Mesendoderm (in vitro differentiated cells): ENCODE measurements at regions not wholly inside any gene's neighbourhood (a gene's known extent, or its start where the extent isn't known, plus 50 kb on each side); places are given as distances from the start of the nearest gene placed in this dataset.

Source experiments
- DNase-seq: peaks from one replicate; pipeline ENCODE4 v3.0.0; 2013
- H2AK5ac ChIP-seq: 2 replicates; pipeline ENCODE4 v1.6.1; 2013; ENCODE audit warnings: low read length, inconsistent platforms
- H2BK120ac ChIP-seq: 2 replicates; pipeline ENCODE4 v1.6.1; 2013; ENCODE audit warnings: low read depth, mild to moderate bottlenecking, low read length, moderate library complexity, mixed read lengths
- H2BK15ac ChIP-seq: replicated peaks from 2 replicates; pipeline ENCODE4 v1.6.1; 2013; ENCODE audit warnings: low read depth, mild to moderate bottlenecking, moderate library complexity
- H2BK5ac ChIP-seq: 2 replicates; pipeline ENCODE4 v1.6.1; 2013; ENCODE audit warnings: low read length, inconsistent platforms
- H3K18ac ChIP-seq: 2 replicates; pipeline ENCODE4 v1.6.1; 2013; ENCODE audit warnings: mild to moderate bottlenecking, low read length, mixed read lengths
- H3K23ac ChIP-seq: one replicate; pipeline ENCODE4 v1.6.1; 2013; ENCODE audit warnings: low read length
- H3K27ac ChIP-seq: 2 replicates; pipeline ENCODE4 v1.5.1; 2013; ENCODE audit warnings: low read depth, mild to moderate bottlenecking, inconsistent platforms, low read length, moderate library complexity
- H3K27me3 ChIP-seq: 2 replicates; pipeline ENCODE4 v1.6.1; 2013; ENCODE audit warnings: low read length, control low read depth, mild to moderate bottlenecking, inconsistent platforms; ENCODE audit not compliant: insufficient read depth, poor library complexity
- H3K36me3 ChIP-seq: 2 replicates; pipeline ENCODE4 v1.6.1; 2013; ENCODE audit warnings: low read length, inconsistent platforms; ENCODE audit not compliant: control insufficient read depth, insufficient read depth
- H3K4ac ChIP-seq: one replicate; pipeline ENCODE4 v1.6.1; 2013; ENCODE audit warnings: low read depth, mild to moderate bottlenecking, low read length, moderate library complexity
- H3K4me1 ChIP-seq: 2 replicates; pipeline ENCODE4 v1.6.1; 2013; ENCODE audit warnings: low read depth, low read length, inconsistent platforms; ENCODE audit not compliant: control insufficient read depth
- H3K4me2 ChIP-seq: 2 replicates; pipeline ENCODE4 v1.6.1; 2013; ENCODE audit warnings: low read length
- H3K4me3 ChIP-seq: 2 replicates; pipeline ENCODE4 v1.5.1; 2013; ENCODE audit warnings: mild to moderate bottlenecking, low read length
- H3K56ac ChIP-seq: one replicate; pipeline ENCODE4 v1.6.1; 2013; ENCODE audit warnings: low read length
- H3K79me1 ChIP-seq: 2 replicates; pipeline ENCODE4 v1.6.1; 2013; ENCODE audit warnings: low read length, inconsistent platforms
- H3K79me2 ChIP-seq: 2 replicates; pipeline ENCODE4 v1.6.1; 2013; ENCODE audit warnings: mild to moderate bottlenecking, low read length; ENCODE audit not compliant: control insufficient read depth, insufficient read depth
- H3K9ac ChIP-seq: 2 replicates; pipeline ENCODE4 v1.6.1; 2013; ENCODE audit warnings: low read length, inconsistent platforms
- H4K5ac ChIP-seq: one replicate; pipeline ENCODE4 v1.6.1; 2013; ENCODE audit warnings: low read length
- H4K8ac ChIP-seq: one replicate; pipeline ENCODE4 v1.6.1; 2013; ENCODE audit warnings: low read depth, mild to moderate bottlenecking, control low read depth, low read length, moderate library complexity
- WGBS: extraction: QIAGEN DNeasy Blood & Tissue Kit; methylation state at CpG from one replicate; pipeline ENCODE4 v1.1.7; 2013; ENCODE audit warnings: low lambda C conversion rate, missing lambda C conversion rate; ENCODE audit not compliant: insufficient coverage; ENCODE audit errors: extremely low coverage; 5-methylcytosine and 5-hydroxymethylcytosine counted together

DNA sequence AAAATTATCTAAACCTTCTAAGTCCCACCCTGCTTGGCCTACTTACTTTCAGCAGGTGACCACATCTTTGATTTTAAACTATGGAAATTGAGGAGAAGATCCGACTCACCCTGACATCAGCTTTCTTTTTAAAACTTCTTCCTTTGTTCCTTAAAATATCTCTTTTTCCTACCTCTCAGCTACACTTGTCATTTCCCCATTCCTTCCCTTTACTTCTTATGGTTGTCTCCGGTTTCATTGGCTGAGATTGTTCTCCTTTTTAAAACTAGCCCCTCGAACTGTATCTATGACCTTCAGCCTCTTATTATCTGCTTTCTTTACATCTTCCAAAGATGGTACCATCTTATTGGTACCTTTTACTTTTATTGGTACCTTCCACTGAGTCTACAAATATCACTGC lies 87.8 kb upstream of the NRIP1 start:
- Histone ChIP-seq H2BK120ac (no peak overlapping the region), H3K23ac (no peak overlapping the region), H3K18ac (no peak overlapping the region), H3K56ac (no peak overlapping the region), H3K27me3 (no peaks in the 10 kb centered on the region), H4K5ac (no peak overlapping the region), H2BK15ac (no peak overlapping the region), H3K9ac (no peak overlapping the region), H3K36me3 (no peaks in the 10 kb centered on the region), H2AK5ac (no peak overlapping the region), H3K4me3 (no peak overlapping the region), H3K4ac (no peak overlapping the region), H3K4me1 (no peaks in the 10 kb centered on the region), H3K27ac (no peak overlapping the region), H3K79me1 (no peaks in the 10 kb centered on the region), H3K79me2 (no peaks in the 10 kb centered on the region), H4K8ac (no peak overlapping the region), H3K4me2 (no peak overlapping the region), H2BK5ac (no peak overlapping the region)
- no CpG with 5 or more reads among the region's 3 CpGs for WGBS
- DNase-seq, result no peak

DNA sequence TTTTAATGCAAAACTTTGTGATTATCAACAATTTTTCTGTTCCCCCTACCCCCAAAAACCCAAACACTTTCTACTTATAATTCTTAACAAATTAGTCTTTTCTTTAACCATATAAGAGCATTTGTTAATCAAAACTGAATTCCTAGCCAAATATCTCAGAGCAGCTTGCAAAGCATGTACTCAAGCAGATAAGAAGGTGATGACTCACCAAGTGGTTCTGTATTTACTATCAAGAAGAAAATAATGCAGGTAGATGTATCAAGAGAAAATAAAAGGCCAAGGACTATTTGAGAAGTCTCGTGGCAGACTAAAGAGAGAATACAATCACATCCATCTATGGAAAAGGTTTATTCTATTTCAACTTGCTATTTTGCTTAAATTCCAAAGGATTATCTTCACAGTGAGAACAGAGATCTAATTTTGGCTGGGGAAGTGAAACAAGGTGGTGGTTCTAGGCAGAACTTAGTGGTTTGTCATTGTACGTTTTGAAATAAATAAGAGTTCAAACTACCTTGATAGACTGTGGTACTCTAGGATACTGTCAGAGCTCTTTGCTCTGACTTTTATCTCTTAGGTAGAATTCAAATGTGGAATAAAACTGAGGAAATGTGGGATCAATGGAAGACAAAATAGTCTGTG lies 94.7 kb upstream of the NRIP1 start:
- Histone ChIP-seq H3K9ac (no peak overlapping the region), H2BK120ac (no peak overlapping the region), H3K4ac (no peak overlapping the region), H3K4me2 (no peak overlapping the region), H3K4me3 (no peak overlapping the region), H3K18ac (no peak overlapping the region), H3K27ac (no peak overlapping the region), H2AK5ac (no peak overlapping the region), H3K79me2 (no peaks in the 10 kb centered on the region), H4K8ac (no peak overlapping the region), H3K36me3 (no peaks in the 10 kb centered on the region), H3K27me3 (no peaks in the 10 kb centered on the region), H3K23ac (no peak overlapping the region), H3K79me1 (no peaks in the 10 kb centered on the region), H2BK5ac (no peak overlapping the region), H3K56ac (no peak overlapping the region), H4K5ac (no peak overlapping the region), H3K4me1 (no peaks in the 10 kb centered on the region), H2BK15ac (no peak overlapping the region)
- peak; percentile 30 for DNase-seq
- WGBS, result no CpG with 5 or more reads among the region's 2 CpGs

DNA sequence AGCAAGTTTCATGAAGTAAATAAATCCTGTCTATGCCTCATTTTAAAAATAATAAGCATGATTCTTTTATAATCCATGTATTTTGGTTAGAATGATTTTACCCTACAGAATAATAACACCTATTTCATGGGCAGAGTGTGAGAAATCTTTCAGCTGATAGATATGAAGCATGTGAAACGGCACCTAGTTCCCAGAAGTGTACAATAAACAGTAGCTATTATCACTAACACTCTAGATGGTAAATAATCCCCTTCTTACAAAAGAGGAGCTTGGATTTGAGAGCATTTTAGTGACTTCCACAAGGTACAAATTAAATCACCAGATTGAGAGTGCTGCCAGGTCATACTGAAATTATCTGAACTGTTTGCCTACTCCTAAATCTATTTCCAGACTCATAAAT lies 95.3 kb upstream of the NRIP1 start:
- no CpG with 5 or more reads among the region's 1 CpG for WGBS
- Histone ChIP-seq H3K9ac (no peak overlapping the region), H2BK5ac (no peak overlapping the region), H3K4me1 (no peaks in the 10 kb centered on the region), H3K4ac (no peak overlapping the region), H3K23ac (no peak overlapping the region), H3K27me3 (no peaks in the 10 kb centered on the region), H2BK120ac (no peak overlapping the region), H2AK5ac (no peak overlapping the region), H3K56ac (no peak overlapping the region), H3K4me2 (no peak overlapping the region), H3K4me3 (no peak overlapping the region), H2BK15ac (no peak overlapping the region), H3K79me2 (no peaks in the 10 kb centered on the region), H3K79me1 (no peaks in the 10 kb centered on the region), H4K5ac (no peak overlapping the region), H3K27ac (no peak overlapping the region), H3K18ac (no peak overlapping the region), H3K36me3 (no peaks in the 10 kb centered on the region), H4K8ac (no peak overlapping the region)
- no peak for DNase-seq

DNA sequence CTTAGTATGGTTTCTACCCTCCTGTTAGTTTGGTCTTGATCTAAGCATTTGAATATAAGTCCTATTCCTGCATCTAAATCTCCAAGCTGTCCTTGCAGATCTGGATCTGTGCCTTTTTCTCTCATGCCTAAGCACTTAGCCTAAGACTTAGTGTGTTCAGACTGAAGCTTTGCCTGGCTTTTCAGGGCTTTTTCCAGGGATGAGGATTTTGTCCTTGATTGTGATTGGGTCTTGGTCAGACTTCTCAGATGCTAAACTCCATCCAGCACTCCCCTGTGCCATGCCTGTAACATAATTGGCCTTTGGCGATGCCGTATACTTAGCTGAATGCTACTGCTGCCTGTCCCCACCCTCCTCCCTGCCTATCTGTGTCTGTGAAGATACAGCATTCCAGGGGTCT lies 98.1 kb upstream of the NRIP1 start:
- WGBS, result no CpG with 5 or more reads among the region's 2 CpGs
- no peak overlapping the region for H3K9ac ChIP-seq

GRCh38 chr21:15164273-15164672 lies 99.5 kb upstream of the NRIP1 start:
- no peaks in the 10 kb centered on the region for H3K36me3 ChIP-seq
- H2BK5ac ChIP-seq, result no peak overlapping the region
- no peak overlapping the region for H3K4me2 ChIP-seq
- no peak overlapping the region for H3K27ac ChIP-seq
- no peak overlapping the region for H4K8ac ChIP-seq
- no peak overlapping the region for H3K18ac ChIP-seq
- H3K4ac ChIP-seq, result no peak overlapping the region
- no peak overlapping the region for H3K23ac ChIP-seq
- H3K79me1 ChIP-seq, result no peaks in the 10 kb centered on the region
- no peak overlapping the region for H3K56ac ChIP-seq
- H3K79me2 ChIP-seq, result no peaks in the 10 kb centered on the region
- no peaks in the 10 kb centered on the region for H3K27me3 ChIP-seq
- H3K9ac ChIP-seq, result no peak overlapping the region
- no peaks in the 10 kb centered on the region for H3K4me1 ChIP-seq
- DNase-seq, result no peak
- no peak overlapping the region for H2AK5ac ChIP-seq
- no peak overlapping the region for H3K4me3 ChIP-seq
- no peak overlapping the region for H2BK15ac ChIP-seq
- no peak overlapping the region for H4K5ac ChIP-seq
- no peak overlapping the region for H2BK120ac ChIP-seq
- no CpG with 5 or more reads among the region's 9 CpGs for WGBS

More for the DNA sequence above, 98.1 kb upstream of the NRIP1 start:
- no peaks in the 10 kb centered on the region for H3K4me1 ChIP-seq
- no peak overlapping the region for H3K4me3 ChIP-seq
- H3K27ac ChIP-seq, result no peak overlapping the region
- H3K4me2 ChIP-seq, result no peak overlapping the region
- no peak overlapping the region for H3K23ac ChIP-seq
- no peak overlapping the region for H4K5ac ChIP-seq
- H3K18ac ChIP-seq, result no peak overlapping the region
- no peak overlapping the region for H3K56ac ChIP-seq
- no peaks in the 10 kb centered on the region for H3K79me2 ChIP-seq
- H3K79me1 ChIP-seq, result no peaks in the 10 kb centered on the region
- H2BK15ac ChIP-seq, result no peak overlapping the region
- no peak overlapping the region for H2AK5ac ChIP-seq
- H3K4ac ChIP-seq, result no peak overlapping the region
- H2BK5ac ChIP-seq, result no peak overlapping the region
- H3K27me3 ChIP-seq, result no peaks in the 10 kb centered on the region
- DNase-seq, result peak; percentile 31
- H4K8ac ChIP-seq, result no peak overlapping the region
- H2BK120ac ChIP-seq, result no peak overlapping the region
- no peaks in the 10 kb centered on the region for H3K36me3 ChIP-seq

DNA sequence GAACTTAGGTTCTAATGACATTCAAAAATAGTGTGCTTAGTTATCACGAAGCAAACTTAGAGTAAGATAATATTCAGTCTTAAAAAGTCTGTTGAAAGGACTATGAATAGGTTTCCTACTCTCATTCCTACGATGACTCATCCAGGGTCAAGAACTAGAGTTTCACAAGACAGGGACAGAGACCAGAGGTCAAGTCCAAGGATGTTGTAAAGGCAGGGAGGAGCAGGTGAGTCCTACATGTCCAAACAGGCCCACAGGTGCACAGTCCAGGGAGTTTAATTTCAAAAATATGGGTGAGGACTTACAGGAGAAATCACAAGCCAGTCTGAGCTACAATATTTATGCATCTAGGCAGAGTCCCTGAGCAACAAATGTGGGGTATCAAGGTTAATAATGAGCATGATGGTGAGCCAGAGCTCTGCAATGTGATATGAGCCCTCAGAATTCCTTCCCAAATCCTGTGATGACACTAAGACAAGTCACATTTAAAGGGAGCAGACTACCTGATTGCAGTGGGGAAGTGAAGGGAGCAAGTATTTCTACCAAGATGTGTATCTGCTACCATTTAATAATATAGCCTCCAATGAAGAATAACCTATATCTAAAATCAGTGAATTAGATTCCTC lies 100.0 kb upstream of the NRIP1 start:
- H4K5ac ChIP-seq, result no peak overlapping the region
- H3K27ac ChIP-seq, result no peak overlapping the region
- H3K9ac ChIP-seq, result no peak overlapping the region
- H3K4ac ChIP-seq, result no peak overlapping the region
- no peak overlapping the region for H3K23ac ChIP-seq
- no peak for DNase-seq
- H2AK5ac ChIP-seq, result no peak overlapping the region
- H3K18ac ChIP-seq, result no peak overlapping the region
- H3K4me1 ChIP-seq, result no peaks in the 10 kb centered on the region
- no peak overlapping the region for H2BK120ac ChIP-seq
- no CpG with 5 or more reads among the region's 2 CpGs for WGBS
- no peaks in the 10 kb centered on the region for H3K27me3 ChIP-seq
- H3K56ac ChIP-seq, result no peak overlapping the region
- no peak overlapping the region for H2BK15ac ChIP-seq
- H4K8ac ChIP-seq, result no peak overlapping the region
- H3K4me3 ChIP-seq, result no peak overlapping the region
- no peaks in the 10 kb centered on the region for H3K36me3 ChIP-seq
- H3K4me2 ChIP-seq, result no peak overlapping the region
- no peaks in the 10 kb centered on the region for H3K79me2 ChIP-seq
- no peaks in the 10 kb centered on the region for H3K79me1 ChIP-seq
- H2BK5ac ChIP-seq, result no peak overlapping the region
